Fibroblast of pulmonary artery (primary cell): ENCODE measurements at regions not wholly inside any gene's neighbourhood (a gene's known extent, or its start where the extent isn't known, plus 50 kb on each side); places are given as distances from the start of the nearest gene placed in this dataset.

Experiments used
- DNase-seq: peaks from one replicate; pipeline ENCODE4 v3.0.0-alpha.2; 2010; ENCODE audit warnings: low read depth
- H3K4me3 ChIP-seq: replicated peaks from 2 replicates; pipeline ENCODE4 v1.5.1; 2011; ENCODE audit warnings: low read depth, mild to moderate bottlenecking, control low read depth, low read length, moderate library complexity
- CTCF ChIP-seq: IDR thresholded peaks from 2 replicates; pipeline ENCODE4 v1.5.1; 2011; ENCODE audit warnings: mild to moderate bottlenecking, control low read depth, low read length, inconsistent platforms; ENCODE audit errors: missing control alignments

- DNase-seq = no peak
- H3K4me3 ChIP-seq = no peak overlapping the region
- TF ChIP-seq CTCF = no peak
These were observed 331.3 kb downstream of the MN1 start for GRCh38 chr22:27470169-27470772.

- no peak for DNase-seq
- no peak for TF ChIP-seq CTCF
- no peak overlapping the region for H3K4me3 ChIP-seq
These were observed 328.6 kb downstream of the MN1 start for GRCh38 chr22:27472975-27473374.

GRCh38 chr22:27473533-27473932 lies 328.0 kb downstream of the MN1 start:
- no peak overlapping the region for H3K4me3 ChIP-seq
- TF ChIP-seq CTCF = no peak
- no peak for DNase-seq

- DNase-seq = no peak
- no peak for TF ChIP-seq CTCF
- no peak overlapping the region for H3K4me3 ChIP-seq
These were observed 327.4 kb downstream of the MN1 start for GRCh38 chr22:27474112-27474571.

- TF ChIP-seq CTCF = no peak
- H3K4me3 ChIP-seq = no peak overlapping the region
- peak; percentile 89 for DNase-seq
These were observed 326.6 kb downstream of the MN1 start for GRCh38 chr22:27474711-27475547.

GRCh38 chr22:27475548-27475897 lies 326.0 kb downstream of the MN1 start:
- no peak overlapping the region for H3K4me3 ChIP-seq
- DNase-seq = no peak
- no peak for TF ChIP-seq CTCF
